Fibroblast of lung (primary cell): ENCODE measurements at regions not wholly inside any gene's neighbourhood (a gene's known extent, or its start where the extent isn't known, plus 50 kb on each side); places are given as distances from the start of the nearest gene placed in this dataset.

ENCODE experiments used
- DNase-seq, 2 donors: peaks; one replicate each; pipeline versions ENCODE4 v3.0.0 to v3.0.0-alpha.2; 2010; ENCODE audit warnings: low read depth in 2 of 2
- H2AFZ ChIP-seq: 2 replicates; pipeline ENCODE4 v1.5.1; 2012; ENCODE audit warnings: low read length, control low read depth, inconsistent platforms
- H3K27ac ChIP-seq: 2 replicates; pipeline ENCODE4 v1.5.1; 2011; ENCODE audit warnings: low read length, control low read depth; ENCODE audit not compliant: insufficient read depth
- H3K27me3 ChIP-seq: 2 replicates; pipeline ENCODE4 v1.5.1; 2011; ENCODE audit warnings: mild to moderate bottlenecking, low read length; ENCODE audit not compliant: control insufficient read depth, insufficient read depth
- H3K36me3 ChIP-seq: 2 replicates; pipeline ENCODE4 v1.5.1; 2011; ENCODE audit warnings: low read length; ENCODE audit not compliant: control insufficient read depth, insufficient read depth
- H3K4me1 ChIP-seq: 2 replicates; pipeline ENCODE4 v1.5.1; 2011; ENCODE audit warnings: low read length; ENCODE audit not compliant: control insufficient read depth, insufficient read depth; ENCODE audit errors: extremely low read depth
- H3K4me2 ChIP-seq: 2 replicates; pipeline ENCODE4 v1.5.1; 2011; ENCODE audit warnings: low read length, control low read depth; ENCODE audit not compliant: insufficient read depth; ENCODE audit errors: extremely low read depth
- H3K4me3 ChIP-seq, 4 experiments: fragments of 200-600 bp in 1 of 4; sonication (generic) in 1 of 4; replicated peaks in 1 of 4; 2 replicates each; pipeline ENCODE4 v1.5.1; 2011 to 2016; ENCODE audit warnings: low read length in 4 of 4, low read depth in 3 of 4, mild to moderate bottlenecking in 3 of 4, control low read depth in 2 of 4, inconsistent platforms in 1 of 4, mixed read lengths in 1 of 4; ENCODE audit not compliant: insufficient read depth in 1 of 4; ENCODE audit errors: control extremely low read depth in 1 of 4
- H3K79me2 ChIP-seq: 2 replicates; pipeline ENCODE4 v1.5.1; 2012; ENCODE audit warnings: mild to moderate bottlenecking, low read length, inconsistent platforms; ENCODE audit not compliant: control insufficient read depth, insufficient read depth
- H3K9ac ChIP-seq: 2 replicates; pipeline ENCODE4 v1.5.1; 2011; ENCODE audit warnings: mild to moderate bottlenecking, low read length, control low read depth; ENCODE audit not compliant: insufficient read depth
- H3K9me3 ChIP-seq: 2 replicates; pipeline ENCODE4 v1.5.1; 2012; ENCODE audit warnings: low read depth, low read length; ENCODE audit not compliant: control insufficient read depth, insufficient read depth
- H4K20me1 ChIP-seq: 2 replicates; pipeline ENCODE4 v1.5.1; 2011; ENCODE audit warnings: low read length; ENCODE audit not compliant: control insufficient read depth, insufficient read depth; ENCODE audit errors: extremely low read depth
- EZH2 ChIP-seq: IDR thresholded peaks from 2 replicates; pipeline ENCODE4 v1.5.1; 2012; ENCODE audit warnings: low read length, control low read depth, mild to moderate bottlenecking; ENCODE audit errors: missing control alignments
- TF ChIP-seq, protein P1 (sequence below), 2 donors: IDR thresholded peaks in 1 of 2; conservative IDR thresholded peaks in 1 of 2; 1 replicate in 1 of 2; 2 replicates in 1 of 2; pipeline ENCODE4 v1.5.1; 2011 to 2012; ENCODE audit warnings: low read length in 2 of 2, control low read depth in 1 of 2, inconsistent platforms in 1 of 2, low read depth in 1 of 2, mild to moderate bottlenecking in 1 of 2

DNA sequence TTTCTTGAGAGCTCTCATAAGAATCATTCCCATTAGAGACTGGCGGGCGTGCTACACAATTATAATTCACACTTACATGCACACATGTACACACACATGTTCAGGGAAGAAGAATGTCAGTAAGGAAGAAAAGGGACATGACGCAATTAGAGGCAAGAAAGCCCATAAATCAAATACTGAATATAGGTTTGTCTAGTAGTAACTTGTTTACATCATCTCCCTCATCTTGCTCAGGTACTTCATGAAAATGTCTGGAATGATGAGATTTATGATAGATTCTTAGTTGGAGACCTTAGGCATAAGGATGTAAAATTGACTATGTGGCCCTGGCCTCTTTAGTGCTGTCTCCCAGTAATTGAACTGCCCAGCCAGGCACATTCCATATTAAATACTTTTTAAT, 628.0 kb upstream of the PCDH20 start:
- Histone ChIP-seq H3K27ac (no peak overlapping the region), H3K4me2 (no peak overlapping the region), H3K36me3 (no peaks in the 10 kb centered on the region), H3K4me1 (no peaks in the 10 kb centered on the region), H4K20me1 (no peaks in the 10 kb centered on the region), H3K27me3 (no peaks in the 10 kb centered on the region), H3K4me3 (no peak overlapping the region), H3K9ac (no peak overlapping the region), H3K79me2 (no peaks in the 10 kb centered on the region), H3K9me3 (no peaks in the 10 kb centered on the region), H2AFZ (no peak overlapping the region)
- DNase-seq = no peak
- TF ChIP-seq, protein P1, sequence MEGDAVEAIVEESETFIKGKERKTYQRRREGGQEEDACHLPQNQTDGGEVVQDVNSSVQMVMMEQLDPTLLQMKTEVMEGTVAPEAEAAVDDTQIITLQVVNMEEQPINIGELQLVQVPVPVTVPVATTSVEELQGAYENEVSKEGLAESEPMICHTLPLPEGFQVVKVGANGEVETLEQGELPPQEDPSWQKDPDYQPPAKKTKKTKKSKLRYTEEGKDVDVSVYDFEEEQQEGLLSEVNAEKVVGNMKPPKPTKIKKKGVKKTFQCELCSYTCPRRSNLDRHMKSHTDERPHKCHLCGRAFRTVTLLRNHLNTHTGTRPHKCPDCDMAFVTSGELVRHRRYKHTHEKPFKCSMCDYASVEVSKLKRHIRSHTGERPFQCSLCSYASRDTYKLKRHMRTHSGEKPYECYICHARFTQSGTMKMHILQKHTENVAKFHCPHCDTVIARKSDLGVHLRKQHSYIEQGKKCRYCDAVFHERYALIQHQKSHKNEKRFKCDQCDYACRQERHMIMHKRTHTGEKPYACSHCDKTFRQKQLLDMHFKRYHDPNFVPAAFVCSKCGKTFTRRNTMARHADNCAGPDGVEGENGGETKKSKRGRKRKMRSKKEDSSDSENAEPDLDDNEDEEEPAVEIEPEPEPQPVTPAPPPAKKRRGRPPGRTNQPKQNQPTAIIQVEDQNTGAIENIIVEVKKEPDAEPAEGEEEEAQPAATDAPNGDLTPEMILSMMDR (conservative IDR thresholded peaks at IDR 0.05 in 1 of 2, IDR thresholded peaks at IDR 0.05 in 1 of 2; ENCODE audit: low read depth in 1 of 2, low read length in 2 of 2) = no peak
- no peak for TF ChIP-seq EZH2

- H4K20me1 ChIP-seq = no peaks in the 10 kb centered on the region
- no peaks in the 10 kb centered on the region for H3K79me2 ChIP-seq
- H3K4me1 ChIP-seq = no peaks in the 10 kb centered on the region
- no peak for DNase-seq
- H3K27me3 ChIP-seq = no peaks in the 10 kb centered on the region
- no peak for TF ChIP-seq EZH2
- TF ChIP-seq, protein P1 (conservative IDR thresholded peaks at IDR 0.05 in 1 of 2, IDR thresholded peaks at IDR 0.05 in 1 of 2; ENCODE audit: low read depth in 1 of 2, low read length in 2 of 2) = no peak
- H2AFZ ChIP-seq = no peak overlapping the region
- H3K9me3 ChIP-seq = no peaks in the 10 kb centered on the region
- no peak overlapping the region for H3K27ac ChIP-seq
- no peak overlapping the region for H3K9ac ChIP-seq
- no peak overlapping the region for H3K4me2 ChIP-seq
- no peaks in the 10 kb centered on the region for H3K36me3 ChIP-seq
- no peak overlapping the region for H3K4me3 ChIP-seq
Observed at GRCh38 chr13:62040806-62041205, 625.2 kb upstream of the PCDH20 start.

DNA sequence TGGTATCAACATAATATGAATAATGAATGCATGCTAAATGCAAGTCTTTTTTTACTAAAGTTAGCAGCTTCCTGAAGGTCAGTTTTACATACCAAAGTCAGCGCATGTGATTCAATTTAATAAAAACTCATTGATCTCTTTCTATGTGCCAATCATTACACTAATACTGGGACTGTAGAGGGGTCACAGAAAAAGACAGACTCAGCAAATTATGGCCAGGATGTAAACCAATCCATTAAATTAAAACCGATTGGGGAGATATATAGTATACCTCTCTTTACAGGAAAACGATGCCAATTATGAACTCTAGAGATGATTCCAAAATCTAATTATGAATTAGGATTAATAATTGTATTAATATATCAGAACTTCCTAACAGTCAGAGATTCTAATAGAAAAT, 624.4 kb upstream of the PCDH20 start:
- Histone ChIP-seq H3K4me3 (no peak overlapping the region), H4K20me1 (no peaks in the 10 kb centered on the region), H2AFZ (no peak overlapping the region), H3K4me2 (no peak overlapping the region), H3K27ac (no peak overlapping the region), H3K9ac (no peak overlapping the region), H3K9me3 (no peaks in the 10 kb centered on the region), H3K27me3 (no peaks in the 10 kb centered on the region), H3K36me3 (no peaks in the 10 kb centered on the region), H3K4me1 (no peaks in the 10 kb centered on the region), H3K79me2 (no peaks in the 10 kb centered on the region)
- no peak for DNase-seq
- no peak for TF ChIP-seq EZH2
- TF ChIP-seq, protein P1 (conservative IDR thresholded peaks at IDR 0.05 in 1 of 2, IDR thresholded peaks at IDR 0.05 in 1 of 2; ENCODE audit: low read depth in 1 of 2, low read length in 2 of 2) = no peak
